ENCODE measurements at regions not wholly inside any gene's neighbourhood (a gene's known extent, or its start where the extent isn't known, plus 50 kb on each side); places are given as distances from the start of the nearest gene placed in this dataset.
A peak's percentile ranks its signal among the peaks of the same experiment; 100 is the strongest.

DNA sequence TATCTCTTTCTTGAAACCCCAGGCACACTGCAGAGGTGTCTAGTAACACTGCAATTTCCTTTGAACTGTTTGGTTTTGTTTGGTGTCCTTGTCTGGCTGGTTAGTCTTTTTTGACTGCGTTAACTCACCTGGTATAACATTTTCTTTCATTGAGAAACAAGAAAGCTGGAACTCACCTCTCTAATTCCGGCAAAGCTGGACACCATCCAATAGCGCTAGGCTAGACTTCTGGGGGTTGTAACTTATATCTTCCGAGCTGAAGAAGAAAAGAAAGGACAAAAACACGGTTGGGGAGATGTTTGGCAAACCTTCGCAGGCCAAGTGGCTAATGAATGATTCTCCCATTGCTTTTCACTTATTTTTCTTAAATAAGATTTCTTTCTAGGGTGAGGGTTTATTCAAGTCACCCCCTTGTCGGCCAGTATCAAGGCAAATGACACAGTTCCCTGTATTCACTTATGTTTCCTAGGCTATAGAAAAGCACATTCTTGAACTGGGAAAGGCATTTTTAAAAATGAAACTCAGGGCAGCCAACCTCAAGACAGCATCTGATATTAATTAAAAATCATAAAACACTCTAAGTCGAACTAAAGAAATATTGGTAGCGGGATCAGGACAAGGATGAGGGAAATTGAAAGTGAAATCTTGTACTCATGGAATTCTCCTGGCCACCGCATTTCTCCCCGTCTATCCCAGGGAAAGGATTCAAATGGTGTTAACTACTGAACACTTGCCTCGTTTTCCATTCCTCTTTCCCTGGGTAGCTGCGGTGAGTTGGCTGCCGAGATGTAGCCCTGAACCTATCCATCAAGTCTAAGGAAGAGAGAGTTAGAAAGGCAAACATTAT, 95.9 kb upstream of the ZFHX3 start:
- Histone ChIP-seq H3K36me3 (ENCODE audit: control insufficient read depth in 2 of 2, insufficient read depth in 2 of 2, low read length in 2 of 2) (no peaks in the 10 kb centered on the region), H3K9ac (ENCODE audit: low read length in 2 of 2) (peak overlapping the region; percentile 41 to 51), H3K9me3 (ENCODE audit: control insufficient read depth in 2 of 2, low read length in 2 of 2) (no peaks in the 10 kb centered on the region), H3K27ac (ENCODE audit: low read length) (no peak overlapping the region), H3K4me1 (ENCODE audit: control insufficient read depth, insufficient read depth, low read length) (no peaks in the 10 kb centered on the region), H3K4me3 (ENCODE audit: low read length in 2 of 2) (peak overlapping the region; percentile 52 to 64), H3K27me3 (ENCODE audit: control insufficient read depth in 1 of 2, insufficient read depth in 2 of 2, low read length in 2 of 2) (no peaks in the 10 kb centered on the region)

DNA sequence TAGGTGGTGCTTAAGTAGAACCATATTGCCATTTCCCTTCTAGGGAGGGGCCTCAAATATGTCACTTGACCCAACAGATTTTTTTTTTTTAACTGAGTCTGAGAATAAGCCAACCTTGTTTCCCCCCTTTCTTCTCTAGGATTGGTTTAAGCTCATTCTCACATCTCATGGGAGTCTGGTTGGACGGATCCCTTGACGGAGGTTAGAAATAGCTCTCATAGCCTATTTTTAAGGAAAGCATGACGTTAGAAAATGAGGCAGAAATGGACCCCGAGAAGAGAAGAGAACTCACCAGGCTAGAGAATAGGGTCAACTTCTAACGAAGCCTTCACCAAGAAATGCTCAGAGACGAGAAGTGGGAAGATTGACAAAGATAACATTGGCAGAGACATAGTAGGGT, 95.1 kb upstream of the ZFHX3 start:
- no peaks in the 10 kb centered on the region for H3K36me3 ChIP-seq (ENCODE audit: control insufficient read depth in 2 of 2, insufficient read depth in 2 of 2, low read length in 2 of 2)
- no peak overlapping the region for H3K27ac ChIP-seq (ENCODE audit: low read length)
- H3K9me3 ChIP-seq (ENCODE audit: control insufficient read depth in 2 of 2, low read length in 2 of 2): no peaks in the 10 kb centered on the region
- no peaks in the 10 kb centered on the region for H3K4me1 ChIP-seq (ENCODE audit: control insufficient read depth, insufficient read depth, low read length)
- H3K4me3 ChIP-seq (ENCODE audit: low read length in 2 of 2): peak overlapping the region in 1 of 2 donors; percentile 64
- H3K27me3 ChIP-seq (ENCODE audit: control insufficient read depth in 1 of 2, insufficient read depth in 2 of 2, low read length in 2 of 2): no peaks in the 10 kb centered on the region
- H3K9ac ChIP-seq (ENCODE audit: low read length in 2 of 2): no peak overlapping the region

DNA sequence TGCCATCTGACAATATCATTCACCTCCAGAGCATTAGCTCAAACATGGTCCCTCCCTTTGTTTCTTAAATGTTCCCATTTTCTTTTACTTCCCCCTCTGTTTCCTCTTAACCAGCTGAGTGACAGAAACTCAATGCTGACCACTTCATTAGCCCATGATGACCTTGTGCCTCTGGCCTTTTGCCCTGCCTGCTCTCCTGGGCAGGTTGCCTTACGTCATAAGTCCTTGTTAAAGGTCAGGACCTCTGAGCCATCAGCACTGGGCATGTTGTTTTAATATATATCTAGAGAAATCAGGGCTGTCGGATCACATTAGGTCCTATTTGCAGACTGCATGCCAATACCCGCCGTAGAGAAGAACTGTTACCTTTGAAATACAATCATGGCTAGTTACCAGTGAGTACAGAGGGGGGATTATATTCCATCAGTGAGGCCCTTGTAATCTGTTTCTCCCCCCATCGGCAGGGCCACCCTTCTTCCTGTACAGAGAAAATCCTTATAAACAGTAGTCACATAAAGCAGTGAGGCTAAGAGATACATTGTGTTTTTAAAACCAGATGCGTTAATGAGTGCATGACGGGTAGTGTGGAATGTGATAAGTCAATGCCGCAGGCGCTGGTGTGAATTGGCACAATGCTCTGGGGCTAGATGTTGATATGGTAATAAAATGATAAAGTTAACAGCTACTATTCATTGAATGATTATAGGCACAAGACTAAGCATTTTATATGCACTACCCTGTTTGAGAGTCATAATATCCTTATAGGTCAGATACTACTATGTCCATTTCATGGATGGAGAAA, 94.3 kb upstream of the ZFHX3 start:
- no peaks in the 10 kb centered on the region for H3K4me1 ChIP-seq (ENCODE audit: control insufficient read depth, insufficient read depth, low read length)
- no peak overlapping the region for H3K27ac ChIP-seq (ENCODE audit: low read length)
- no peaks in the 10 kb centered on the region for H3K9me3 ChIP-seq (ENCODE audit: control insufficient read depth in 2 of 2, low read length in 2 of 2)
- no peaks in the 10 kb centered on the region for H3K27me3 ChIP-seq (ENCODE audit: control insufficient read depth in 1 of 2, insufficient read depth in 2 of 2, low read length in 2 of 2)
- H3K36me3 ChIP-seq (ENCODE audit: control insufficient read depth in 2 of 2, insufficient read depth in 2 of 2, low read length in 2 of 2): no peaks in the 10 kb centered on the region
- no peak overlapping the region for H3K9ac ChIP-seq (ENCODE audit: low read length in 2 of 2)
- H3K4me3 ChIP-seq (ENCODE audit: low read length in 2 of 2): no peak overlapping the region

DNA sequence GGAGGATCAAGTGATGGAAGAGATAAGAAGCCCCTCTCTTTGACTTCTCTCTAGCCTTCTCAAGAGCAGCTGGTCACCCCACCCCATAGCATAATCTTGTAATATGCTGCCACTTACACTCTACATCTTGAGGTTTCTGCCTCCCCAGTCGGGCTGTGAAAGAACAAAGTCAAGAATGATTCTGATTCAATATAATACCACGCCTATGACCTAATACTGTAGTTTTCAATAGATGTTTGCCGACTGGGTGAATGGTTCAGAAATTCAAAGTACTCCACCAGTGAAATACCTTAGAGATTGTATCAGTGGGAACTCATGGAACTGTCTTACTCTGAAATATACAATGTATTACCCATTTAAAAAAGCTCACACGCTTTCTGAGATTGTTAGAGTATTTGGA, 93.0 kb upstream of the ZFHX3 start:
- H3K9me3 ChIP-seq (ENCODE audit: control insufficient read depth in 2 of 2, low read length in 2 of 2): no peaks in the 10 kb centered on the region
- no peaks in the 10 kb centered on the region for H3K27me3 ChIP-seq (ENCODE audit: control insufficient read depth in 1 of 2, insufficient read depth in 2 of 2, low read length in 2 of 2)
- no peaks in the 10 kb centered on the region for H3K4me1 ChIP-seq (ENCODE audit: control insufficient read depth, insufficient read depth, low read length)
- H3K4me3 ChIP-seq (ENCODE audit: low read length in 2 of 2): no peak overlapping the region
- H3K36me3 ChIP-seq (ENCODE audit: control insufficient read depth in 2 of 2, insufficient read depth in 2 of 2, low read length in 2 of 2): no peaks in the 10 kb centered on the region
- H3K9ac ChIP-seq (ENCODE audit: low read length in 2 of 2): no peak overlapping the region
- H3K27ac ChIP-seq (ENCODE audit: low read length): no peak overlapping the region

DNA sequence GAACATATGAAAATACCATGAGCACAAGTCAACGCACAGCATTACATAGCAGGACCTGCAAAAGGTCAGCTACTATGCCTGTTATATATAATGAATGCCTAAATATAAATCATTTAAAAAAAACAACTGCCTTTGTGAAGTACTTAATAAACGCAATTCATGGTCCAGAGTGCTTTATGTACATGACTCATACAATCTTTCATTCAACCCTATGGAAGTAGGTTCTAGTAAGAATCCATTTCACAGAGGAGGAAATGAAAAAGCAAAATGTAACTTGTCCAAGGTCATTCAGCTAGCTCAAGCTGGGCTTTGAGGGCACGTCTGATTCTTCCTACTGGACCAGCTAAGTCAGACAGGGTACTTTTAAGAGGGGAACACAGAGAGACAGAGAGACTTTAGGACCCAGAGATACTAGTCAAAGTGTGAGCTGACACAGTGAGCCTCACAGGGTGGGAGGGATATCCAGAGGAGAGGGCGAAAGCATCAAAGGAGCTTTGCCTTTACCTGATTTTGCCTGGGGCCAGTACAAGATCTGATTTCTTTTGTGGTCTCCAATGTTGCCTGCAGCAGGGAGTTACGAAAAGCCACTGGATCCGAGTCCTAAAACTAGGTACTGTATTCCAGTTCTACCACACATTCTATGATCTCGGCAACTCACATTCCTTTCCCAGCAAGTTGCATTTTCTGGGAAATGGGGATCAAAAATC, 83.4 kb upstream of the ZFHX3 start:
- no peak overlapping the region for H3K9ac ChIP-seq (ENCODE audit: low read length in 2 of 2)
- H3K27ac ChIP-seq (ENCODE audit: low read length): no peak overlapping the region
- no peaks in the 10 kb centered on the region for H3K36me3 ChIP-seq (ENCODE audit: control insufficient read depth in 2 of 2, insufficient read depth in 2 of 2, low read length in 2 of 2)

DNA sequence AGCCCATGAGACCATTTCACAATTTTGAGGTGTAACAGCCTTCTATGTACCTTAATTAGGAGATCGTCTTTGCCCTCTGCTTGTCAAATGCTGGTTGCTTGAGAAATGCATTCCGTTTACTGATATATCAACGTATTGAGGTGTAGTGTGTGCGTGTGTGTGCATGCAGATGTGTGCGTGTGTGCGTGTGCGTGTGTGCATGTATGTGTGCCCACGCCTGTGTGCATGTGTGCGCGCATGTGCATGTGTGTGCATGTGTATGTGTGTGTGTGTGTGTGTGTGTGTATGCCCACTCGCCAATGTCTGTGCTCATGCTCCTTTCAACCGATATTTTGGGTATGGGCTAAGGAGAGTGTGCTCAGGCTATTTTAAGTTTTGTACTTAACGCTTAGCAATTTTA, 81.5 kb upstream of the ZFHX3 start:
- H3K4me3 ChIP-seq (ENCODE audit: low read length in 2 of 2): no peak overlapping the region
- H3K9me3 ChIP-seq (ENCODE audit: control insufficient read depth in 2 of 2, low read length in 2 of 2): no peaks in the 10 kb centered on the region

More for the DNA sequence above, 83.4 kb upstream of the ZFHX3 start:
- H3K27me3 ChIP-seq (ENCODE audit: control insufficient read depth in 1 of 2, insufficient read depth in 2 of 2, low read length in 2 of 2): no peaks in the 10 kb centered on the region
- H3K9me3 ChIP-seq (ENCODE audit: control insufficient read depth in 2 of 2, low read length in 2 of 2): no peaks in the 10 kb centered on the region
- no peaks in the 10 kb centered on the region for H3K4me1 ChIP-seq (ENCODE audit: control insufficient read depth, insufficient read depth, low read length)
- H3K4me3 ChIP-seq (ENCODE audit: low read length in 2 of 2): no peak overlapping the region

DNA sequence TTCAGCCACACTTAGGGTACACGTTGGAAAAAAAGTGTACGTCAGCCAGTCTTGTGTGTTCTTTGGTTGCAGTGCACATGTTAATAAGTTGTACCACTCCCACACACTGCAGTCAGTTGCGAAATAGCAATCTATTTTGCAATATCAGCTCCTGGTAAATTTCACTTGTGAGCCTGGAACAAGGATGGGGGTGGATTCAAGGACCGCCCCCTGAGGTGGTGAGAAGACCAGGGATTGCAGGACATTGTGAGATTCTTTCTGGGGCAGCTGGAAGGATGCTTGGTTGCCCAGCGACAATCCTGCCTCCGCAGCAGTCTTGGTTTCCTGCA, 78.6 kb upstream of the ZFHX3 start:
- Histone ChIP-seq H3K9me3 (ENCODE audit: control insufficient read depth in 2 of 2, low read length in 2 of 2) (no peaks in the 10 kb centered on the region), H3K4me1 (ENCODE audit: control insufficient read depth, insufficient read depth, low read length) (no peaks in the 10 kb centered on the region), H3K36me3 (ENCODE audit: control insufficient read depth in 2 of 2, insufficient read depth in 2 of 2, low read length in 2 of 2) (no peaks in the 10 kb centered on the region), H3K27ac (ENCODE audit: low read length) (no peak overlapping the region), H3K9ac (ENCODE audit: low read length in 2 of 2) (no peak overlapping the region), H3K4me3 (ENCODE audit: low read length in 2 of 2) (no peak overlapping the region), H3K27me3 (ENCODE audit: control insufficient read depth in 1 of 2, insufficient read depth in 2 of 2, low read length in 2 of 2) (no peaks in the 10 kb centered on the region)

More for the DNA sequence above, 81.5 kb upstream of the ZFHX3 start:
- no peaks in the 10 kb centered on the region for H3K27me3 ChIP-seq (ENCODE audit: control insufficient read depth in 1 of 2, insufficient read depth in 2 of 2, low read length in 2 of 2)
- H3K27ac ChIP-seq (ENCODE audit: low read length): no peak overlapping the region
- H3K36me3 ChIP-seq (ENCODE audit: control insufficient read depth in 2 of 2, insufficient read depth in 2 of 2, low read length in 2 of 2): no peaks in the 10 kb centered on the region
- no peaks in the 10 kb centered on the region for H3K4me1 ChIP-seq (ENCODE audit: control insufficient read depth, insufficient read depth, low read length)
- H3K9ac ChIP-seq (ENCODE audit: low read length in 2 of 2): no peak overlapping the region

DNA sequence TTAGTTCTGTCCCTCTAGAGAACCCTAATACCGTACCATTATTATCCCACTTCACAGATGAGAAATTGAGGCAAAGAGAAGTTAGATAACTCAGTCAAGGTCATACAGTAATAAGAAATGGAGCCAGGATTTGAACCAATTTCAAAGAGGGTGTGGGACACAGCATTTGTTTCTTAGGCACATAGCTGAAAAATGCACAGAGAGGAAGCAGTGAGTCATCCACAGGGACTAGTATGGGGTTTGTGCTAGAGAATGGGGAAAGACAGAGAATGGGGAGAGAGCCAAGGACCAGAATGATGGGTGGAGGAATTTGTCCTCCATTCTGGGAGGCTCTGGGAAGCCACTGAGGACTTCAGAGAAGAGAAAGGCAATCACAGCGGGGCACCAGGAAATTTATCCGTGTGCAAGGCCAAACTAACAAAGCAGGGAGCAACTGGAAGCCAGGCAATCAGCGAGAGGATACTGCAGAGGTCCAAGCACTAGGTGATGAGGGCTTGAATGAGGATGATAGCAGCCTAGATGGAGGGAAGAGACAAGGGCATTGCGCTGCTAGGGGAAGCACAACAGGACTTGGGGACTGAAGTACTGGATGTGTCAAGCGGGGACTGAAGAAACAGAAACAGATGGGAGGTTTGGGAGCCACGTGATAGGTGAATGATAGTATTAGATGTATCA, 78.1 kb upstream of the ZFHX3 start:
- Histone ChIP-seq H3K9me3 (ENCODE audit: control insufficient read depth in 2 of 2, low read length in 2 of 2) (no peaks in the 10 kb centered on the region), H3K27me3 (ENCODE audit: control insufficient read depth in 1 of 2, insufficient read depth in 2 of 2, low read length in 2 of 2) (no peaks in the 10 kb centered on the region), H3K4me3 (ENCODE audit: low read length in 2 of 2) (no peak overlapping the region), H3K4me1 (ENCODE audit: control insufficient read depth, insufficient read depth, low read length) (no peaks in the 10 kb centered on the region), H3K36me3 (ENCODE audit: control insufficient read depth in 2 of 2, insufficient read depth in 2 of 2, low read length in 2 of 2) (no peaks in the 10 kb centered on the region), H3K27ac (ENCODE audit: low read length) (no peak overlapping the region), H3K9ac (ENCODE audit: low read length in 2 of 2) (no peak overlapping the region)

DNA sequence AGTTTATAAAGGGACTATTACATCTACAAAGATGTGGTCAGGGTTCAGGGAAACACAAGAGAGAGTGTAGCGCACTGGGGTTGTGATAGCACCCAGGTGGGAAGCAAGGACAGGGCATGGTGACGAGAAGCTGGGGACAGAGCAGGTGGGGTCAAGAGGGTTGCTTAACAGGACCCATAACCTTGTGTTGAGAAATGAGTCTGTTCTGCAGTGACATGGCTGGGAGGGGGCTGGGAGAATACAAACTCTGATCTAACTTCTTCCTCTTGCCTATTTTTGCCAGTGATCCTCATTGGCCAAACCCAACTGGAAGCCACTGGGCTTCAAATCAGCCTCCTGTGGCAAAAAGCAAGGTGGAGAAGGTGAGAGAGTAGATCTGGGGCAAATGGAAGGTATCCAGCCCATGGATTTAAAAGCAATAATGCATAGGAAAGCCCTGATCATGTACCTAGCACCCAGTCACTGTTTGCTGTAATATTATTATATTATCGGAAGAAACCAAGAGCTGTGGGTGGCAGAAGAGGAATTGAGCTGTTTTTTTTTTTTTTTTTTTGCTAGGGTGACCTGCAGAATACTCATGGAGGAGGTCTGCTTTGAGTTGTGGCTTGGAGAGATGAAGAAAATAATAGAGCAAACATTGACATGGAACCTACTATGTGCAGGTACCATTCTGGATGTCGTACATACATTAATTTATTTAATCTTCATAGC, 76.9 kb upstream of the ZFHX3 start:
- Histone ChIP-seq H3K27me3 (ENCODE audit: control insufficient read depth in 1 of 2, insufficient read depth in 2 of 2, low read length in 2 of 2) (no peaks in the 10 kb centered on the region), H3K4me3 (ENCODE audit: low read length in 2 of 2) (no peak overlapping the region), H3K4me1 (ENCODE audit: control insufficient read depth, insufficient read depth, low read length) (no peaks in the 10 kb centered on the region), H3K9ac (ENCODE audit: low read length in 2 of 2) (no peak overlapping the region), H3K36me3 (ENCODE audit: control insufficient read depth in 2 of 2, insufficient read depth in 2 of 2, low read length in 2 of 2) (no peaks in the 10 kb centered on the region), H3K27ac (ENCODE audit: low read length) (no peak overlapping the region), H3K9me3 (ENCODE audit: control insufficient read depth in 2 of 2, low read length in 2 of 2) (no peaks in the 10 kb centered on the region)

DNA sequence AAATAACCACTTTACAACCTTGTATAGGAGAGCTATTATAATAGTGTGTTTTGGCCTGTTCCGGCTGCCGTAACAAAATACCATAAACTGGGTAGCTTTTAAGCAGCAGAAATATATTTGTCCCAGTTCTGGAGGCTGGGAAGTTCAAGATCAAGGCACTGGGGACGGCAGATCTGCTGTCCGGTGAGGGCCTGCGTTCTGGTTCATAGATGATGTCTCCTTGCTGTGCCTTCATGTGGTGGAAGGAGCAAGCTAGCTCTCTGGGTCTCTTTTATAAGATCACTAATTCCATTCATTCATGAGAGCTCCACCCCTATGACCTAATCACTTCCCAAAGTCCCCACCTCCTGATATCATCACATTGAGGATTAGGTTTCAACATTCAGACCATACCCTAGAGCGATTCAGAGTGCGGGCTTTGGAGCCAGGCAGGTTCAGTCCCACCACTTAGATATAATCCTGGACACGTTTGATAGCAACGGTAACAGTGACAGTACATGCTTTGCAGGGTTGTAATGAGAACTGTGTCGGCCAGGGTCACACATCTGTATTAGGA, 76.2 kb upstream of the ZFHX3 start:
- H3K9ac ChIP-seq (ENCODE audit: low read length in 2 of 2): no peak overlapping the region

More for the DNA sequence above, 76.2 kb upstream of the ZFHX3 start:
- Histone ChIP-seq H3K4me1 (ENCODE audit: control insufficient read depth, insufficient read depth, low read length) (no peaks in the 10 kb centered on the region), H3K9me3 (ENCODE audit: control insufficient read depth in 2 of 2, low read length in 2 of 2) (no peaks in the 10 kb centered on the region), H3K27ac (ENCODE audit: low read length) (no peak overlapping the region), H3K4me3 (ENCODE audit: low read length in 2 of 2) (no peak overlapping the region), H3K36me3 (ENCODE audit: control insufficient read depth in 2 of 2, insufficient read depth in 2 of 2, low read length in 2 of 2) (no peaks in the 10 kb centered on the region), H3K27me3 (ENCODE audit: control insufficient read depth in 1 of 2, insufficient read depth in 2 of 2, low read length in 2 of 2) (no peaks in the 10 kb centered on the region)

Data from stomach smooth muscle (tissue), 2 donors.